ENCODE measurements at regions not wholly inside any gene's neighbourhood (a gene's known extent, or its start where the extent isn't known, plus 50 kb on each side); places are given as distances from the start of the nearest gene placed in this dataset.
"Not testable (repeated sequence)": the region's sequence is repeated elsewhere in the genome, so short reads cannot be mapped to it uniquely, and the experiment has no call there.

DNA sequence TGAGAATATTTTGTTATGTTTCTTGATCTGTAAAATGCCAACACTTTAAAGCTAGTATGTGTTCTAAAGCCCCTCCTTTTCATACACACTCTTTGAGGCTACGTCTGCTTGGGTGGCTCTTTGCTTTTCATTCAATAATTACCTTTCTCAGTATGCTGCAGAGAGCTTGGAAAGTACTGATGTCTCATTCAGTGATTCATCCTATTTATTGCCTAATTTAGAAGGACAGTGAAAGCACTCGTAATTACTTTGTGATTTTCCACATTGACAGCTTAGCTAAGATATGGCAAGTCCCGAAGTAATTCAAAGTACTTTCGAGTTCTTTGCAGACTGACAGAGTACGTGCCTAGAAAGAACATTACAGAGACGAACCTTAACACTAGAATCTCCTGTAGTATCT is 57.2 kb downstream of the BMP15 start:
- POLR2A ChIA-PET: no interaction called here
- H3K36me3 Mint-ChIP-seq (ENCODE audit: low read depth): no peaks in the 10 kb centered on the region
- CTCF ChIA-PET: no interaction called here

GRCh38 chrX:50968871-50969635 is 58.5 kb downstream of the BMP15 start:
- DNase-seq; H3K27me3 Mint-ChIP-seq; H3K4me1 Mint-ChIP-seq; H3K9me3 Mint-ChIP-seq; H3K4me3 Mint-ChIP-seq; POLR2A ChIA-PET; H3K36me3 Mint-ChIP-seq (ENCODE audit: low read depth); CTCF ChIA-PET; H3K27ac Mint-ChIP-seq: not testable (repeated sequence)

More for the DNA sequence above, 57.2 kb downstream of the BMP15 start:
- DNase-seq: no peak
- Mint-ChIP-seq H3K4me1 (no peaks in the 10 kb centered on the region), H3K27me3 (no peaks in the 10 kb centered on the region), H3K9me3 (no peaks in the 10 kb centered on the region), H3K4me3 (no peak overlapping the region), H3K27ac (no peak overlapping the region)

GRCh38 chrX:50971395-50971794 is 60.9 kb downstream of the BMP15 start:
- CTCF ChIA-PET: no interaction called here
- POLR2A ChIA-PET: no interaction called here
- Mint-ChIP-seq H3K36me3 (ENCODE audit: low read depth) (no peaks in the 10 kb centered on the region), H3K4me3 (no peak overlapping the region), H3K27ac (no peak overlapping the region), H3K4me1 (no peaks in the 10 kb centered on the region), H3K9me3 (no peaks in the 10 kb centered on the region), H3K27me3 (no peaks in the 10 kb centered on the region)
- no peak for DNase-seq

GRCh38 chrX:50973199-50973598 is 62.7 kb downstream of the BMP15 start:
- CTCF ChIA-PET: no interaction called here
- Mint-ChIP-seq H3K4me1 (no peaks in the 10 kb centered on the region), H3K27ac (no peak overlapping the region), H3K4me3 (no peak overlapping the region), H3K36me3 (ENCODE audit: low read depth) (no peaks in the 10 kb centered on the region), H3K27me3 (no peaks in the 10 kb centered on the region), H3K9me3 (no peaks in the 10 kb centered on the region)
- POLR2A ChIA-PET: no interaction called here
- DNase-seq: no peak

- DNase-seq: no peak
- Mint-ChIP-seq H3K36me3 (ENCODE audit: low read depth) (no peaks in the 10 kb centered on the region), H3K4me1 (no peaks in the 10 kb centered on the region), H3K4me3 (no peak overlapping the region), H3K27ac (no peak overlapping the region), H3K27me3 (no peaks in the 10 kb centered on the region), H3K9me3 (no peaks in the 10 kb centered on the region)
- POLR2A ChIA-PET: no interaction called here
- CTCF ChIA-PET: interaction anchor here (0.7 kb wide), 1 partner anchor 15 kb away, joined by 6 read pairs; no protein-coding TSS in a partner anchor
Measured at GRCh38 chrX:50978920-50979682, 68.6 kb downstream of the BMP15 start.

DNA sequence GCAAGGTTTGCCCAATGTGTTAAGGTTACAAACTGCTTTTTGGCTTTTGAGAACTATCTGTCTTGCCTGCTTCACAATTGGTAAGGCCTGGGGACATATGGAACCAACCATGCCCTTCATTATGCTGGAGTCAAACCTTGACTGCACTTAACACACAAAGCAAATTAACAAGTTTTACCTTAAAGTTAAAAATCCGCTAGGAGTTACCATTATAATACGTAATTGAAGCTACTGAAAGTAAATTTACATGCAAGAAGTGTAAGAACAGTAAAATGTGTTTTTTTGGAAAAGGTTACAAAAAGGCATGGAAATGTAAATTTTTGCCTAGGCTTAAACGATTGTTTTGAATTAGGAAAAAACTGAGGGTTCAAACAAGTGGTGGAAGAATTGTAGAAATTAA is 69.7 kb downstream of the BMP15 start:
- Mint-ChIP-seq H3K27ac (no peak overlapping the region), H3K27me3 (peaks cover 2% of the 10 kb centered on the region), H3K36me3 (ENCODE audit: low read depth) (no peaks in the 10 kb centered on the region), H3K9me3 (no peaks in the 10 kb centered on the region), H3K4me1 (no peaks in the 10 kb centered on the region), H3K4me3 (no peak overlapping the region)
- POLR2A ChIA-PET: no interaction called here
- CTCF ChIA-PET: no interaction called here
- no peak for DNase-seq

- peak; percentile 24 for DNase-seq
- no peak overlapping the region for H3K27ac Mint-ChIP-seq
- peaks cover 2% of the 10 kb centered on the region for H3K27me3 Mint-ChIP-seq
- H3K36me3 Mint-ChIP-seq (ENCODE audit: low read depth): no peaks in the 10 kb centered on the region
- POLR2A ChIA-PET: no interaction called here
- CTCF ChIA-PET: interaction anchor here (0.9 kb wide), 1 partner anchor 297 kb away, joined by 3 read pairs; no protein-coding TSS in a partner anchor
- no peaks in the 10 kb centered on the region for H3K9me3 Mint-ChIP-seq
- no peaks in the 10 kb centered on the region for H3K4me1 Mint-ChIP-seq
- no peak overlapping the region for H3K4me3 Mint-ChIP-seq
Measured at GRCh38 chrX:50988649-50989048, 78.1 kb downstream of the BMP15 start.

DNA sequence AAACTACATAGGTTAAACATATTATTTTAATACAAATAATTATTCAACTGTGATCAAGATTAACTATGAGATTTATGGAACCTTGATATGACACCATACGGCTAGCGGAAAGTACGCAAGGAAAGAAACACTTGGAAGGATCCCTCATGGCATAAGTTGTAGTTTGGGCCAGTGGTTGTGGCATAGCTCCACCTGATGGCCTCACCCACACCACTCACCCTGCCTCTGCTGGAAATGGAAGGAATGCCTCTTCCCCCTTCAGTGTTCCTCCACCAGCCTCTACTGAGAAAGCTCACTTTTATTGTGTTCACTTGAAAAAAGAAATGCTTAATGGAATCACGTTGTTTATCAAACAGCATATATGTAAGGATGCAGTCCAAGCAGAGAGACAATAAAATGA is 86.4 kb downstream of the BMP15 start:
- no peaks in the 10 kb centered on the region for H3K36me3 Mint-ChIP-seq (ENCODE audit: low read depth)
- DNase-seq: no peak
- no peak overlapping the region for H3K4me3 Mint-ChIP-seq
- ChIA-PET CTCF (no interaction called here), POLR2A (no interaction called here)
- no peaks in the 10 kb centered on the region for H3K4me1 Mint-ChIP-seq
- no peaks in the 10 kb centered on the region for H3K9me3 Mint-ChIP-seq
- H3K27me3 Mint-ChIP-seq: no peaks in the 10 kb centered on the region
- H3K27ac Mint-ChIP-seq: no peak overlapping the region

DNA sequence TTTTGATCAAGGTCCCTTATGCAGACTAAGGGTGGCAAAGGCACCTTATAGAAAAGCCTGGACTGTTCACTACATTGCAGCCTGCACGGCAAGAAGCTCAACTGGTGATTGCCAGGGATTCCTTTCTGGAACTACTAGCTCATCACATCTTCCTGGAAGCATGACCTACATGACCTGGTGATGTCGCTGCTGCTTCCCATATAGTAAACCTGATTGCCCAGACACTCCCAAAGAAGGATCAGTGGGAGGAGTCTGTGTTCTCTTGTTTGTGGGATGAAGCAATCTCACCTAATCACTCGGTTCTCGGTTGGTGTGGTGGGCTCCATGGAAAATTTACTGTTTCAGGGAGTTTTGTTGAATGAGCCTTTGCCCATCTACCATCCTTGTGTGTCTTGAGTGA is 89.8 kb downstream of the BMP15 start:
- DNase-seq; H3K27me3 Mint-ChIP-seq; H3K9me3 Mint-ChIP-seq; H3K4me1 Mint-ChIP-seq; H3K4me3 Mint-ChIP-seq; H3K27ac Mint-ChIP-seq; POLR2A ChIA-PET; H3K36me3 Mint-ChIP-seq (ENCODE audit: low read depth); CTCF ChIA-PET: not testable (repeated sequence)

DNA sequence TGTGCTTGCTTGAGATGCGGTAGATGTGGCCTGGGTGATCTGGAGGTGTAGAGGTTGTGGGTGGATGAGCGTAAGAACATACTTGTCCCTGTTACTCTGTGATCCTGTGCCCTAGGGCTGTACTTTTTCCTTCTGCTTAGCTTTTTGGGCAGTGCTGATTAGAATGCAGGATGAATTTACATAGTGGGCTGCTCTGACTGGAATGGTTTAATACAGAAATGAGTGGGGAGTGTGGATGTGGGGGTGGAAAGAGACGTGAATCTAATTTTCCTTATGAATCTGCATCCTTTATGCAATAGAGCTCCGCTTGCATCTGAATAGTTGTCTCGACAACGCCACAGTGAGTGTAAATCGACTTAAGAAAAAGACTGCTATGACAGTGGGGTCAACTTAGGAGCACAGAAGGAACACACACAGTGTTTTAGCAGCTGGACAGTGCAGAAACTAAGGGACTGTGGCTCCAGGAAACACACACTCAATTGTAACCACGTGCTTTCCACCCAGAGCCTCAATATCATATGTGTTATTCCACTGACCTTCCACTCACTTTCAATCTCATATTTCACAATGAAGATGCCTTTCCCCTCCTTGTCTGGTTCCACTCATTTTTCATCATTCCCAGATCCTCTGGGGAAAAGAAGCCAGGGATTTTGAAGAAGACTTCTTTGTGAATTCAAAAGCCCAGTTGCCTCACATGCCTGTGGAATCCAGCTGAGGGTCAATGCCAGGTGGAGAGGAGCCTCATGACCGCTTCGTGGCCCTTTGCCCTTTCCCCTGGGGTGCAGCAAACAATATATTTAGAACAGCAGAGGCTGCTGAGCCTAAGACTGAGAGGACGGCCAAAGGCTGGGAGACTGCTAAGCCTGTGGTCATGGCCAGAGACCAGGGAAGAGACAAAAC is 91.4 kb downstream of the BMP15 start:
- H3K4me1 Mint-ChIP-seq; POLR2A ChIA-PET; H3K27me3 Mint-ChIP-seq; DNase-seq; H3K27ac Mint-ChIP-seq; CTCF ChIA-PET; H3K4me3 Mint-ChIP-seq; H3K9me3 Mint-ChIP-seq; H3K36me3 Mint-ChIP-seq (ENCODE audit: low read depth): not testable (repeated sequence)

GRCh38 chrX:51006064-51006463 is 95.5 kb downstream of the BMP15 start:
- POLR2A ChIA-PET: no interaction called here
- no peak for DNase-seq
- CTCF ChIA-PET: no interaction called here

DNA sequence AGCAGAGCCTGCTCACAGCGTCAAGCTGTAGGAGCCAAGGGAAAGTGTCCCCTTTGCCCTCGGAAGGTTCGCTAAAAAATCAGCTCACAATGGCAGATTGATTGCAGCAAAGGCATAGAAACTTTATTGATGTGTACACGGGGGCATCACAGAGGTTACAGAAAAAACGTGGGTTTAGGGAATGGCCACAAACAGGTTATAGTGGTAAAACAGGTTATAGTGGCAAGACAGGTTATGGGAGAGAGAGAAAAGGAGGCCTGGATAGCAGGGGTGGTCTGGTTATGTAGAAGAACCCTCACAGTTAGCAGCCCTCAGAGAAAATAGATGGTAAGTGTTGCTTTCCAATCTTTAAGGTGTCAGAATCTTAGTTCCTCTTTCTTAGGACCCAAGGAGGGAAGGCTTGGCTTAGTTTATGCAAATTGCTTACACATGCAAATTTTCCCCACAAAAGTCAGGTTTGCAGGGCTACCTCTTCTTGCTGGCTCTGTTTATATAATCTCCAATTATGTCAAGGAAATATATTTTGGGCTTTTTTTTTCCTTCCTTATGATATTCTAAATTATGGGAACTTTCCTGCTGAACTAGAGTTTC is 113.7 kb downstream of the BMP15 start:
- Mint-ChIP-seq H3K27me3 (peaks cover 2% of the 10 kb centered on the region), H3K36me3 (ENCODE audit: low read depth) (no peaks in the 10 kb centered on the region), H3K9me3 (no peaks in the 10 kb centered on the region), H3K27ac (no peak overlapping the region), H3K4me3 (no peak overlapping the region), H3K4me1 (no peaks in the 10 kb centered on the region)
- ChIA-PET POLR2A (no interaction called here), CTCF (no interaction called here)
- DNase-seq: no peak

More at GRCh38 chrX:51006064-51006463, 95.5 kb downstream of the BMP15 start:
- H3K27me3 Mint-ChIP-seq: no peaks in the 10 kb centered on the region
- no peak overlapping the region for H3K4me3 Mint-ChIP-seq
- no peaks in the 10 kb centered on the region for H3K36me3 Mint-ChIP-seq (ENCODE audit: low read depth)
- H3K4me1 Mint-ChIP-seq: no peaks in the 10 kb centered on the region
- H3K9me3 Mint-ChIP-seq: no peaks in the 10 kb centered on the region
- no peak overlapping the region for H3K27ac Mint-ChIP-seq

- POLR2A ChIA-PET: no interaction called here
- no peaks in the 10 kb centered on the region for H3K4me1 Mint-ChIP-seq
Measured at GRCh38 chrX:51026862-51027261, 116.3 kb downstream of the BMP15 start.

More at GRCh38 chrX:51026862-51027261, 116.3 kb downstream of the BMP15 start:
- Mint-ChIP-seq H3K27me3 (peaks cover 2% of the 10 kb centered on the region), H3K27ac (no peak overlapping the region), H3K4me3 (no peak overlapping the region), H3K9me3 (no peaks in the 10 kb centered on the region), H3K36me3 (ENCODE audit: low read depth) (no peaks in the 10 kb centered on the region)
- CTCF ChIA-PET: no interaction called here
- DNase-seq: no peak

Data from activated CD4-positive, alpha-beta T cell treated with anti-CD3 and anti-CD28 coated beads, Interleukin-2, amount 10 ng/mL, durations not matched to agents 7 days and 5 days (primary cell).